MM.1S (cell line): ENCODE measurements at regions not wholly inside any gene's neighbourhood (a gene's known extent, or its start where the extent isn't known, plus 50 kb on each side); places are given as distances from the start of the nearest gene placed in this dataset.

Experiments
- DNase-seq: peaks from one replicate; pipeline ENCODE4 v3.0.0-alpha.2; 2015
- H2AFZ ChIP-seq: fragments of 300-600 bp; sonication (generic); 2 replicates; pipeline ENCODE4 v1.6.0; 2016; ENCODE audit warnings: antibody characterized with exemption, low read length
- H3F3A ChIP-seq: fragments of 300-600 bp; sonication (generic); 2 replicates; pipeline ENCODE4 v1.6.1; 2016; ENCODE audit warnings: mild to moderate bottlenecking, antibody characterized with exemption, low read length, moderate library complexity, mixed read lengths; ENCODE audit not compliant: insufficient read depth
- H3K27ac ChIP-seq: fragments of 300-600 bp; sonication (generic); 2 replicates; pipeline ENCODE4 v1.5.1; 2016; ENCODE audit warnings: mild to moderate bottlenecking, low read length
- H3K27me3 ChIP-seq: fragments of 300-600 bp; sonication (generic); replicated peaks from 2 replicates; pipeline ENCODE4 v1.6.0; 2016; ENCODE audit warnings: low read length; ENCODE audit not compliant: insufficient read depth
- H3K36me3 ChIP-seq: fragments of 300-600 bp; sonication (generic); replicated peaks from 2 replicates; pipeline ENCODE4 v1.6.1; 2016; ENCODE audit warnings: mild to moderate bottlenecking, low read length, mixed read lengths; ENCODE audit not compliant: insufficient read depth
- H3K4me1 ChIP-seq: fragments of 300-600 bp; sonication (generic); 2 replicates; pipeline ENCODE4 v1.6.1; 2016; ENCODE audit warnings: low read length, mixed read lengths
- H3K4me2 ChIP-seq: fragments of 300-600 bp; sonication (generic); 2 replicates; pipeline ENCODE4 v1.6.0; 2016; ENCODE audit warnings: low read depth, low read length
- H3K4me3 ChIP-seq: fragments of 300-600 bp; sonication (generic); 2 replicates; pipeline ENCODE4 v1.5.1; 2016; ENCODE audit warnings: low read length, mixed read lengths
- H3K79me2 ChIP-seq: fragments of 300-600 bp; sonication (generic); 2 replicates; pipeline ENCODE4 v1.6.1; 2016; ENCODE audit warnings: mixed run types, low read length, mixed read lengths
- H3K9ac ChIP-seq: fragments of 300-600 bp; sonication (generic); 2 replicates; pipeline ENCODE4 v1.6.1; 2016; ENCODE audit warnings: low read length, mixed read lengths
- H3K9me2 ChIP-seq: fragments of 300-600 bp; sonication (generic); replicated peaks from 2 replicates; pipeline ENCODE4 v1.6.1; 2016; ENCODE audit warnings: mild to moderate bottlenecking, low read length, mixed read lengths; ENCODE audit not compliant: insufficient read depth
- H3K9me3 ChIP-seq: fragments of 300-600 bp; sonication (generic); replicated peaks from 2 replicates; pipeline ENCODE4 v1.6.1; 2016; ENCODE audit warnings: mild to moderate bottlenecking, low read length, mixed read lengths; ENCODE audit not compliant: insufficient read depth
- H4K20me1 ChIP-seq: fragments of 300-600 bp; sonication (generic); 2 replicates; pipeline ENCODE4 v1.6.1; 2016; ENCODE audit warnings: mild to moderate bottlenecking, low read length, moderate library complexity, mixed read lengths; ENCODE audit not compliant: insufficient read depth
- EZH2 ChIP-seq: fragments of 300-600 bp; sonication (generic); optimal IDR thresholded peaks from 2 replicates; pipeline ENCODE3; 2017; ENCODE audit warnings: low read depth, mild to moderate bottlenecking, antibody characterized with exemption, low read length, mixed read lengths
- EZH2phosphoT487 ChIP-seq: fragments of 300-600 bp; sonication (generic); IDR thresholded peaks from 2 replicates; pipeline ENCODE4 v1.6.1; 2018; ENCODE audit warnings: antibody characterized with exemption, low read length
- TF ChIP-seq, protein P1 (sequence below): fragments of 300-600 bp; sonication (generic); IDR thresholded peaks from 2 replicates; pipeline ENCODE4 v1.5.1; 2016; ENCODE audit warnings: antibody characterized with exemption, low read length, mixed read lengths

GRCh38 chr2:43024515-43025011 lies 201.8 kb downstream of the ZFP36L2 start:
- H3K27ac ChIP-seq, result no peak overlapping the region
- no peak overlapping the region for H2AFZ ChIP-seq
- H4K20me1 ChIP-seq, result no peaks in the 10 kb centered on the region
- H3K9me2 ChIP-seq, result no peaks in the 10 kb centered on the region
- no peaks in the 10 kb centered on the region for H3K79me2 ChIP-seq
- H3K27me3 ChIP-seq, result no peaks in the 10 kb centered on the region
- H3K4me1 ChIP-seq, result no peaks in the 10 kb centered on the region
- no peaks in the 10 kb centered on the region for H3K9me3 ChIP-seq
- H3K36me3 ChIP-seq, result no peaks in the 10 kb centered on the region
- no peak overlapping the region for H3K9ac ChIP-seq
- H3K4me3 ChIP-seq, result no peak overlapping the region
- peak; percentile 9 for DNase-seq
- TF ChIP-seq EZH2phosphoT487 (no peak), EZH2 (no peak)
- TF ChIP-seq, protein P1, sequence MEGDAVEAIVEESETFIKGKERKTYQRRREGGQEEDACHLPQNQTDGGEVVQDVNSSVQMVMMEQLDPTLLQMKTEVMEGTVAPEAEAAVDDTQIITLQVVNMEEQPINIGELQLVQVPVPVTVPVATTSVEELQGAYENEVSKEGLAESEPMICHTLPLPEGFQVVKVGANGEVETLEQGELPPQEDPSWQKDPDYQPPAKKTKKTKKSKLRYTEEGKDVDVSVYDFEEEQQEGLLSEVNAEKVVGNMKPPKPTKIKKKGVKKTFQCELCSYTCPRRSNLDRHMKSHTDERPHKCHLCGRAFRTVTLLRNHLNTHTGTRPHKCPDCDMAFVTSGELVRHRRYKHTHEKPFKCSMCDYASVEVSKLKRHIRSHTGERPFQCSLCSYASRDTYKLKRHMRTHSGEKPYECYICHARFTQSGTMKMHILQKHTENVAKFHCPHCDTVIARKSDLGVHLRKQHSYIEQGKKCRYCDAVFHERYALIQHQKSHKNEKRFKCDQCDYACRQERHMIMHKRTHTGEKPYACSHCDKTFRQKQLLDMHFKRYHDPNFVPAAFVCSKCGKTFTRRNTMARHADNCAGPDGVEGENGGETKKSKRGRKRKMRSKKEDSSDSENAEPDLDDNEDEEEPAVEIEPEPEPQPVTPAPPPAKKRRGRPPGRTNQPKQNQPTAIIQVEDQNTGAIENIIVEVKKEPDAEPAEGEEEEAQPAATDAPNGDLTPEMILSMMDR, result peak; percentile 59
- no peaks in the 10 kb centered on the region for H3F3A ChIP-seq
- H3K4me2 ChIP-seq, result no peak overlapping the region

- Histone ChIP-seq H3K9me3 (no peaks in the 10 kb centered on the region), H3K4me1 (no peaks in the 10 kb centered on the region), H3K27me3 (no peaks in the 10 kb centered on the region), H2AFZ (no peak overlapping the region), H3K4me3 (no peak overlapping the region), H4K20me1 (no peaks in the 10 kb centered on the region), H3K27ac (no peak overlapping the region), H3K36me3 (no peaks in the 10 kb centered on the region), H3K79me2 (no peaks in the 10 kb centered on the region), H3K9ac (no peak overlapping the region), H3F3A (no peaks in the 10 kb centered on the region), H3K4me2 (no peak overlapping the region), H3K9me2 (no peaks in the 10 kb centered on the region)
- DNase-seq, result no peak
- TF ChIP-seq EZH2phosphoT487 (no peak), EZH2 (no peak)
- TF ChIP-seq, protein P1, result no peak
Observed at GRCh38 chr2:43023791-43024514, 202.5 kb downstream of the ZFP36L2 start.

DNA sequence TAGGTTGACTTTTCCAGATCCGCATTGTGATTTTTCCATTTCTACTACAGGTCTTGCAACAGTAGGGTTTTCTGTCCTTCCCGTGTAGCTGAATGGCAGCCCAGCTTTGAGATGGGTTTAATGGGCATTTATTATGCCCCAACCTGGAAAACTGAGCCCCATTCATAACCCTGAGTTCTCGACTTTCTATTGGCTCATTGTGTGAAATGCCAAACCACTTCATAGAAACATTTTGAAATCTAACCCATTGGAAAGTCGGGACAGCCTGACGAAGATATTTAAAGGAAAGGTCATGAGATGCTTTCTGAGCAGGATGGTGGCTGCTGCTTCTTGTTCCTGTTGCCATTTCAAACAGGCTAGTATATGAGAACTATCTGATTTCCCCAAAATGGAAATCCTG lies 203.5 kb downstream of the ZFP36L2 start:
- Histone ChIP-seq H3K27ac (no peak overlapping the region), H3K9me3 (no peaks in the 10 kb centered on the region), H2AFZ (no peak overlapping the region), H3K9me2 (no peaks in the 10 kb centered on the region), H3K36me3 (no peaks in the 10 kb centered on the region), H3K4me2 (no peak overlapping the region), H3K79me2 (no peaks in the 10 kb centered on the region), H3K27me3 (no peaks in the 10 kb centered on the region), H3F3A (no peaks in the 10 kb centered on the region), H3K4me3 (no peak overlapping the region), H4K20me1 (no peaks in the 10 kb centered on the region), H3K9ac (no peak overlapping the region), H3K4me1 (no peaks in the 10 kb centered on the region)
- no peak for DNase-seq
- no peak for TF ChIP-seq EZH2
- TF ChIP-seq EZH2phosphoT487, result no peak
- TF ChIP-seq, protein P1, result no peak
